Nephron progenitor cell (in vitro differentiated cells): ENCODE measurements at regions not wholly inside any gene's neighbourhood (a gene's known extent, or its start where the extent isn't known, plus 50 kb on each side); places are given as distances from the start of the nearest gene placed in this dataset.
A peak's percentile ranks its signal among the peaks of the same experiment; 100 is the strongest.

Experiments used
- DNase-seq: peaks from one replicate; pipeline ENCODE4 v3.0.0; 2021
- H3K27ac Mint-ChIP-seq: 2 replicates; pipeline ENCODE4 v1.8.0; 2021; ENCODE audit warnings: mild to moderate bottlenecking, moderate library complexity, mixed read lengths
- H3K27me3 Mint-ChIP-seq: 2 replicates; pipeline ENCODE4 v1.8.0; 2021; ENCODE audit warnings: mild to moderate bottlenecking, low read depth, mixed read lengths; ENCODE audit not compliant: poor library complexity
- H3K36me3 Mint-ChIP-seq: 2 replicates; pipeline ENCODE4 v1.8.0; 2021; ENCODE audit warnings: low read depth, mixed read lengths
- H3K4me1 Mint-ChIP-seq: 2 replicates; pipeline ENCODE4 v1.8.0; 2021; ENCODE audit warnings: mixed read lengths
- H3K4me3 Mint-ChIP-seq: 2 replicates; pipeline ENCODE4 v1.8.0; 2021; ENCODE audit warnings: mild to moderate bottlenecking, moderate library complexity, mixed read lengths
- H3K9me3 Mint-ChIP-seq: 2 replicates; pipeline ENCODE4 v1.8.0; 2021; ENCODE audit warnings: mild to moderate bottlenecking, moderate library complexity, mixed read lengths
- CTCF ChIP-seq: fragments of 200-600 bp; sonication (generic); IDR thresholded peaks from 2 replicates; pipeline ENCODE4 v1.5.0; 2021; ENCODE audit warnings: antibody characterized with exemption

DNA sequence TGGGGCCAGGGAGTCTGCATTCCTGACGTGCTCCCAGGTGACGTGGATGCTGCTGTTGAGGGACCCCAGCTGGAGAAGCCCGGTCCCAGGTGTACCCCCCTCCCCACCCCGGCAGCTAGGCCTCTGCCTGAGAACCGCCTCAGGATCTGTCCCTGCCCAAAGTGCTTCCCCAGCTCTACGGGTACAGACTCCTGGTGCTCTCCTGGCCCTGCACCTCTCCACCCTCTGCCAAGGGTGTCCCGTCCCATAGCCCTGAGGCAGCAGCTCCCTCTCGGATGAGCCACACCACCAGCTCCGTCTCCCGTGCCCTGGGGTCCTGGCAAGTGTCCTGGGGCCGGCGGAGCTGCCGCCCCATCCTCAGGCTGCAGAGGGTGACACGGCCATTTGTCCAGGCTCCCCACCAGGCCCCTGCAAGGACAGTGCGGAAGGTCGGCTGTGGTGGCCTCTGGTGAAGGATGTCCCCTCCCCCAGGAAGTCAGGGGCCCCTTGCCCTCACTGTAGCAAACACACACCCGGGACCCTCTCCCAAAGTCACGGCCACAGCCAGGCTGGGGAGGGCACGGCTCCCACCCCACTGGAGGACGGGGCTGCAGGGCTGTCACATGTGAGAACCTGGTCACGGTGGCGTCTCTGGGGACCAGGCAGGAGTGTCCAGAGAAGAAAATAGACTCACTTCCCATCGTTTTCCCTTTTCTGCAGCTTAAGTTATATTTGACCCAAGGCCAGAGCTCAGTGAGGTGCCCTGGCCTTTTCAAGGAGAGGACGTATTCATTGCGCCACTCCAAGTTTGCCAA lies 74.4 kb upstream of the FBRSL1 start:
- Mint-ChIP-seq H3K27ac (no peak overlapping the region), H3K36me3 (no peaks in the 10 kb centered on the region), H3K9me3 (peaks cover 11% of the 10 kb centered on the region), H3K27me3 (peaks cover 33% of the 10 kb centered on the region), H3K4me1 (peaks cover 29% of the 10 kb centered on the region), H3K4me3 (no peak overlapping the region)
- no peak for DNase-seq
- TF ChIP-seq CTCF, result no peak

GRCh38 chr12:132414634-132415326 lies 75.2 kb upstream of the FBRSL1 start:
- no peak overlapping the region for H3K27ac Mint-ChIP-seq
- peaks cover 26% of the 10 kb centered on the region for H3K27me3 Mint-ChIP-seq
- peaks cover 9% of the 10 kb centered on the region for H3K9me3 Mint-ChIP-seq
- no peaks in the 10 kb centered on the region for H3K36me3 Mint-ChIP-seq
- H3K4me1 Mint-ChIP-seq, result peaks cover 26% of the 10 kb centered on the region
- H3K4me3 Mint-ChIP-seq, result no peak overlapping the region
- peak; percentile 89 for DNase-seq
- TF ChIP-seq CTCF, result peak; percentile 94

DNA sequence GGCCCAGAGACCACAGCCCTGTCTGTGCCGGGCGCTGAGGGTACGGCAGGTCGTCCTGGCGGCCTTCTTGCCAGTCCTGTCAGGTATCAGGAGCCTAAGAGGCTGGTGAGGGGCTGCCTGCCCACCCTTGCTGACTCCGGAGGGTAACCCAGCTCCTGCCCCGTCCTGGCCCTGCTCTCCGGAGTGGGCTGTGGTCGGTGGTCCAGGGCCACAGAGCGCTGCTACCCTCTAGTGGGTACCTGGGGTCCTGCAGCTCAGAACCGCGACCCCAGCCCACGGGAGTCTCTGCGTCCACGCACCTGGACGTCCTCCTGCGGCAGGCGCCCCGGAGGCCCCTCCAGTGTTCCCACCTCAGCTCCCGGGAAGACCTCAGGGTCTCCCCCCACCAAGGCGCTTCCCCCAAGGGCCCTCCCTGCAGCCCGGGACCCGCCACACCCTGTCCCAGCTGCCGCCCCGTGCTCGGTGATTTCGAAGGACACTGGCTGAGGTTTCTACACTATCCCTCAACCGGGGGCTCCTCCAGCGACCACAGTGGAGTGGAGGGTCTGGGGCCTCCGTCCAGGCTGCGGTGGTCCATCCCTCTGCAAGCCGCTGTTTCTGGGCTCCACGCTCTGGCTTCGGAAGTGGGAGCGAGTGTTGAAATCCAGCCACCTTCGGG lies 75.9 kb upstream of the FBRSL1 start:
- peaks cover 18% of the 10 kb centered on the region for H3K27me3 Mint-ChIP-seq
- H3K4me1 Mint-ChIP-seq, result peaks cover 19% of the 10 kb centered on the region
- peak; percentile 94 for TF ChIP-seq CTCF
- DNase-seq, result peak; percentile 76
- no peaks in the 10 kb centered on the region for H3K36me3 Mint-ChIP-seq
- H3K27ac Mint-ChIP-seq, result no peak overlapping the region
- peaks cover 7% of the 10 kb centered on the region for H3K9me3 Mint-ChIP-seq
- H3K4me3 Mint-ChIP-seq, result no peak overlapping the region

DNA sequence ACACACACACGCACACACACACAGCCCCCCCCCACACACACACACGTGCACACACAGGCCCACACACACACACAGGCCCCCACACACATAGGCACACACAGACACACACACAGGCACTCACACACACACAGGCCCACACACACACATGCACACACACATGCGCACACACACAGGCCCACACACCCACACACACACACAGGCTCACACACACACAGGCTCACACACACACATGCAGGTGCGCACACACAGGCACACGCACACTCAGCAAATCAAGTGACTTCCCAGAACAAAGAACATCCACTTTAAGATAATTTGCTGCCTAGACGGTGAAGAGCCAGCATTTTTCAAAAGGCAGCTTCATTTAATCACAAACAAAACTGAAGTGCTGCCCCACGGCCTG lies 78.5 kb upstream of the FBRSL1 start:
- Mint-ChIP-seq H3K27me3 (peaks cover 2% of the 10 kb centered on the region), H3K27ac (peak overlapping the region; percentile 81), H3K9me3 (no peaks in the 10 kb centered on the region), H3K4me1 (peaks cover 5% of the 10 kb centered on the region), H3K4me3 (no peak overlapping the region), H3K36me3 (no peaks in the 10 kb centered on the region)
- no peak for DNase-seq
- no peak for TF ChIP-seq CTCF

DNA sequence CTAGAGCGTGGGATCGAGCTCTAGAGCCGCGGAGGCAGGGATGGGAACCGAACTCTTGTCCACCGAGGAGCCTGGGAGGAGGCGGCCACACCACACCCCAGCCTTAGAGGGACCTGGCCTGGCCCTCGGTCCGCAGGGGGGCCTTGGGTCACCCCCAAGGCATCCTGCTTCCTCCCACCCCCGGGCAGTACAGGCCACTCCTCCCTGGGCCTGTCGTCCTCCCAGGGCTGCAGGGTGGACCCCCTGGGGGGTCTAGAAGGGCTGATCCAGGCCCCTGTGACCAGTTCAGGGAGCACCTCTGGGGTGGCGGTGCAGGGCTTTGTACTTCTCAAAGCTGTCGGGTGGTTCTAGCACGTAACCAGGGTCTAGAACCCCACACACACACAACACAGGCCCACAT lies 79.1 kb upstream of the FBRSL1 start:
- no peak for TF ChIP-seq CTCF
- no peaks in the 10 kb centered on the region for H3K27me3 Mint-ChIP-seq
- no peak overlapping the region for H3K27ac Mint-ChIP-seq
- H3K9me3 Mint-ChIP-seq, result no peaks in the 10 kb centered on the region
- H3K4me1 Mint-ChIP-seq, result peaks cover 2% of the 10 kb centered on the region
- no peak for DNase-seq
- no peak overlapping the region for H3K4me3 Mint-ChIP-seq
- no peaks in the 10 kb centered on the region for H3K36me3 Mint-ChIP-seq
